ENCODE measurements at regions not wholly inside any gene's neighbourhood (a gene's known extent, or its start where the extent isn't known, plus 50 kb on each side); places are given as distances from the start of the nearest gene placed in this dataset.

- no peak for TF ChIP-seq SP1 (IDR thresholded peaks at IDR 0.05; ENCODE audit: low read depth, low read length)
- TF ChIP-seq CTCF (IDR thresholded peaks at IDR 0.05 in 2 of 3, conservative IDR thresholded peaks at IDR 0.05 in 1 of 3; ENCODE audit: control insufficient read depth in 2 of 3, extremely low read depth in 1 of 3, insufficient read depth in 1 of 3, low read depth in 3 of 3, low read length in 3 of 3), result no peak
- no peak for TF ChIP-seq CREB1 (IDR thresholded peaks at IDR 0.05; ENCODE audit: low read depth)
- TF ChIP-seq PML (IDR thresholded peaks at IDR 0.05; ENCODE audit: low read length), result no peak
- no peak for TF ChIP-seq POLR2A (IDR thresholded peaks at IDR 0.05; ENCODE audit: low read depth, low read length)
- TF ChIP-seq NRF1 (conservative IDR thresholded peaks at IDR 0.05; ENCODE audit: low read depth, low read length), result no peak
- TF ChIP-seq HCFC1 (IDR thresholded peaks at IDR 0.05; ENCODE audit: low read length), result no peak
- TF ChIP-seq ESRRA (IDR thresholded peaks at IDR 0.05; ENCODE audit: low read length), result no peak
- TF ChIP-seq EP300 (IDR thresholded peaks at IDR 0.05; ENCODE audit: borderline replicate concordance in 1 of 2, control insufficient read depth in 1 of 2, low read depth in 2 of 2, low read length in 2 of 2), result no peak
These were observed 1825.0 kb upstream of the RAG2 start for GRCh38 chr11:38423042-38423441.

Measured in GM12878 (cell line).